NCI-H2227 treated with DMSO at 0.1 percent for 48 hours (cell line): ENCODE measurements at regions not wholly inside any gene's neighbourhood (a gene's known extent, or its start where the extent isn't known, plus 50 kb on each side); places are given as distances from the start of the nearest gene placed in this dataset.
"Not testable (repeated sequence)": the region's sequence is repeated elsewhere in the genome, so short reads cannot be mapped to it uniquely, and the experiment has no call there.

ENCODE experiments used
- DNase-seq: peaks from one replicate; lab custom pipeline; 2025; lab: John Stamatoyannopoulos, UW

GRCh38 chr6:27542485-27542884 lies 69.6 kb upstream of the ZNF184 start:
- no peak for DNase-seq

GRCh38 chr6:27541933-27542297 lies 69.0 kb upstream of the ZNF184 start:
- DNase-seq, result no peak

DNA sequence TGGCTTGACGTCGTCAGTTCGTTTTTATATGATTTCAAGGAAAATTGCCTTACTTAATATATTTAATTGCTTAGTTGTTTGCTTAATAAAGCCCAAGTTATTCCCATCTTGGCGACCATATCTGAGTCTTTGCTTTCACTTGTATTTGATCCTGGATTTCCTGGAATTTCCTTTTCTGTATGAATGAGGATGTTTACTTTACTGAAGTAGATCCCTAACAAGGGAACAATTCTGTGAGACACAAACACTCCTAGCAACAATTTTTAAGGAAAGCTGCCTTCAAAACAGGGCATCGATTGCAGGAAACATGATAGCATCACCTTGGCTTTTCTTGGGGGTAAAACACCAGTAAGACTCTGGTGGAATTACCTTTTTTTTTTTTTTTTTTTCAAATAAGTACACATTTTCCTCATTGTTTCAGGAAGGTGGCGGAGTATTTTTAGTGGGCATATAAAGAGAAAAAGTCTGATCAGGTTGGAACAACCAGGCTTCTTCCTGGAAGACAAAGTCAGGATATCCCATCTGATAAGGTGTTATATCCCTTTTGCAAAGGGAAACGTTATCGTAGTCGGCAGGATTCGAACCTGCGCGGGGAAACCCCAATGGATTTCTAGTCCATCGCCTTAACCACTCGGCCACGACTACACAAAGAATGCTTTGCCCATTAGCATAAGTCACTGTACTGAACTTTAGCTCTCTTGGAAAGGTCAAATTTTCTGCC lies 68.5 kb upstream of the ZNF184 start:
- no peak for DNase-seq

DNA sequence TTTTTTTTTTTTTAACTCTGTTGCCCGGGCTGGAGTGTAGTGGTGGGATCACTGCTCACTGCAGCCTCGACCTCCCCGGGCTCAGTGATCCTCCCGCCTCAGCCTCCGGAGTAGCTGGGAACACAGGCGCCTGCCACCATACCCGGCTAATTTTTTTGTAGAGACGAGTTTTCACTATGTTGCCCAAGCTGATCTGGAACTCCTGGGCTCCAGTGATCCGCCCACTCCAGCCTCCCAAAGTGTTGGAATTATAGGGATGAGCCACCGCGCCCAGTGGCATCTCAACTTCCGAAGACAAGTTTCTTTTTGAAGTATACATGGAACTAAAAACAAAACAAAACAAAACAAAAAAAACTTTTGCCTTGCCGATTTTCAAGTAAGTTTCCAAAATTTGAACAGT lies 66.6 kb upstream of the ZNF184 start:
- no peak for DNase-seq

- no peak for DNase-seq
Observed at GRCh38 chr6:27532820-27533538, 60.1 kb upstream of the ZNF184 start.

- DNase-seq, result no peak
Observed at GRCh38 chr6:27531772-27532459, 59.0 kb upstream of the ZNF184 start.

GRCh38 chr6:27529796-27530195 lies 56.9 kb upstream of the ZNF184 start:
- DNase-seq, result not testable (repeated sequence)

- DNase-seq, result no peak
Observed at GRCh38 chr6:27528714-27529113, 55.8 kb upstream of the ZNF184 start.
